GM12864 (cell line): ENCODE measurements at regions not wholly inside any gene's neighbourhood (a gene's known extent, or its start where the extent isn't known, plus 50 kb on each side); places are given as distances from the start of the nearest gene placed in this dataset.

Experiments
- DNase-seq: peaks from one replicate; pipeline ENCODE4 v3.0.0-alpha.2; 2011; ENCODE audit warnings: low read depth
- H3K4me3 ChIP-seq: 2 replicates; pipeline ENCODE4 v1.5.1; 2011; ENCODE audit warnings: mild to moderate bottlenecking, low read depth, low read length, control low read depth
- CTCF ChIP-seq: IDR thresholded peaks from 2 replicates; pipeline ENCODE4 v1.5.1; 2011; ENCODE audit warnings: low read depth, mild to moderate bottlenecking, moderate library complexity, low read length, control low read depth, inconsistent platforms; ENCODE audit errors: missing control alignments

DNA sequence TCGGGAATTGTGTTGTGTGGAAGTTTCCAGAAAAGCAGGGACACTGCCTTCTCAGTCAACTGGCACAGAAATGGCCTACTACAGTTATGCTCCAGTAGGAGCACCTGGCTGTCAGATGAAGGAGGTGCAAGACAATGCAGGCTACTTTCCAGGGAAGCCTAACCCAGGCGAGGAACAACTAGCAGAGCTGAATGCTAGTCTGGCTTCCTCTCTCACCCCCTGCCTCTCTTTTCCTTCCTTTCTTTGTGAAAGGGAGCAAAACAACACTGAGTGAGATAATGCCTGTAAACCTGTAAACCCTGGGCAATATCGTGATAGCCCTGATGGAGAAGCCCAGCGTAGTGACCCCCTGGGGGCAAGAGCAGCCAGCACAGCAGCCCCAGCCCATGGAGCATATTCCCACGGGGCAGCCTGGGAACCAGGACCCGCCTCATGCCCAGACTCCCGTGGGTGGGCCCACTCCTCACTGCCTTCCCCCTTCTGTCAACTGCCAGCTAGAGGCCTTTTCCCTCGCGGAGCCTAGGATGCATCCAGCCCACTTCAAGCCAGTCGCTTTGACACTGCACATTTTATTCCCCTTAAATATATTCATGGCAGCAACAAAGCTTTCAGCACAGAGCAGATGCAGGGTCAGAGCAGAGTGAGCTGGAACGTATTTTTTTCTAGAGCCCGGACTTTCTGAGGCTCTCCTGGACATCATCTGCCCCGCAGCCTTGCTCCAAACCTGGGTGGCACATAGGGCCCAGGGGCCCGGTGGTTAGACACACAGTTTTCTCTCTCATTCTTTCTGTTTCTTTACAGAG lies 77.0 kb downstream of the PDCL3 start:
- H3K4me3 ChIP-seq: no peak overlapping the region
- no peak for DNase-seq
- TF ChIP-seq CTCF: no peak

- no peak for DNase-seq
- H3K4me3 ChIP-seq: no peak overlapping the region
- no peak for TF ChIP-seq CTCF
Observed at GRCh38 chr2:100640431-100641124, 77.8 kb downstream of the PDCL3 start.

- no peak overlapping the region for H3K4me3 ChIP-seq
- no peak for TF ChIP-seq CTCF
- DNase-seq: no peak
Observed at GRCh38 chr2:100641125-100641435, 78.3 kb downstream of the PDCL3 start.

DNA sequence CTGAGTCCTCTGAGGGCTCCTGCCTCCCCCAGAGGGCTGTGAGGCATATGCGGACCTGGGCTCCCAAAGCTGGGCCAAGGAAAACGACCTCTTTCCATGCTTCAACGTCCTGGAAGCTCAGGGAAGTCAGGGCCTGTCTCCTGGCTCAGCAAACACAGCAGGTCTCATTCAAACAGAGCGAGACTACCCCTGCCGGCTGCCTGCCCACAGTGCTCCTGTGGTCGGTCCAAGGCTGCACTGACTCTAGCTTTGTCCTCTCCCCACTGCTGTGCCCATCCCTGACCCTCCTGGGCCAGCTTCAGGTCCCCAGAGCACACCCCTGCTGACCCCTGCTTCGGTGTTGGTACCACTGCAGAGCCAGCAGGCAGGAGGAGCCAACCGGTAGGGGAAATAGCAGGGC lies 79.6 kb downstream of the PDCL3 start:
- TF ChIP-seq CTCF: no peak
- H3K4me3 ChIP-seq: no peak overlapping the region
- no peak for DNase-seq

GRCh38 chr2:100643467-100643866 lies 80.7 kb downstream of the PDCL3 start:
- no peak for DNase-seq
- TF ChIP-seq CTCF: no peak
- H3K4me3 ChIP-seq: no peak overlapping the region

DNA sequence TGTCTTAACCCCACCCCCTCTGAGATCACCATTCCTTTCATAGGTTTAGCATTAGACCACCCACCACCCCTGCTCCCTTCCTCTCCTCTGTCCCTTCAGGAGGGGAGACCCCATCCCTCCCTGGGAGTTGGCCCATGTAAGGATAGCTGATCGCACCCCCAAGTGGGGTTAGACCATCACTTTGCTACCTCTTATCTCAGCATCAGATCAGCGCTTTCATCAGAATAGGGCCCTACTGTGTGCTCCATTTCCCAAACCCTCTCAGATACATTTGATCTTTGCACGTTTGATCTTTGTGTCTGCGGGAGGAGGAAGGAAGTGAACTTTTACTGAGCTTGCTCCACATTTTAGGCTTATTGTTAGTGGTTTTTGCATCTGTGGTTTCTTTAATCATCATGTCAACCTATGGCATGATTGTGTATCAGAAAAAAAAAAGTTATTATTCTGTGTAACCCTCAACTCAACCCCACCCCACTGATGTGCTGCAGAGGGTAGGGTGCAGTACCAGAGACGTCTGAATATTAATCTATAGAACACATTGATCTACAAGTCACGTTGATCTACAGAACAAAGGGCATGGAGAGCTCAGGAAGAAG lies 81.2 kb downstream of the PDCL3 start:
- no peak for DNase-seq
- no peak for TF ChIP-seq CTCF
- no peak overlapping the region for H3K4me3 ChIP-seq
